GM21717 (cell line): ENCODE measurements at regions not wholly inside any gene's neighbourhood (a gene's known extent, or its start where the extent isn't known, plus 50 kb on each side); places are given as distances from the start of the nearest gene placed in this dataset.
A peak's percentile ranks its signal among the peaks of the same experiment; 100 is the strongest.
"Not testable (repeated sequence)": the region's sequence is repeated elsewhere in the genome, so short reads cannot be mapped to it uniquely, and the experiment has no call there.

ENCODE experiments used
- ATAC-seq: cut with Tn5 transposase; IDR thresholded peaks from one replicate; pipeline ENCODE4 v1.9.1; 2021; ENCODE audit warnings: mild to moderate bottlenecking, moderate library complexity; ENCODE audit not compliant: unreplicated experiment

- ATAC-seq, result no peak
These were observed 389.0 kb upstream of the LMCD1 start for GRCh38 chr3:8112587-8112986.

GRCh38 chr3:8113626-8114025 lies 388.0 kb upstream of the LMCD1 start:
- no peak for ATAC-seq

DNA sequence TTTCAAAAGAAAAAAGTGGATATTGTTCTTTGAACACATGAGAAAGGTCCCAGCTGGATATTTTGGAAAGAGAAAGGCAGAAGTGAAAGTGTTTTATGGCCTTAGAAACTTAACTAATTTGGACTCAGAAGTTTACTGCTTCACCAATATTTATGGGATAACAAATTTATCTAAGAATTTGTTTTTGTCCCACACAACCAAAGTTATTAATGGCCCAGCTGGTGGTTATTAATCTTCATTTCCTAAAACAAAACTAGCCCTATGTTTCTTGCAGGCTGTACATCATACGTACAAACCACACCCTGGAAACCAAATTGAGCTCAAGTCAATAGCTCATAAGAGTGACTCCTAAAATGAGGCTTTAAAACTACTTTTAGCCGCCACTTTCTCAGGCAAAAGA lies 372.9 kb upstream of the LMCD1 start:
- no peak for ATAC-seq

DNA sequence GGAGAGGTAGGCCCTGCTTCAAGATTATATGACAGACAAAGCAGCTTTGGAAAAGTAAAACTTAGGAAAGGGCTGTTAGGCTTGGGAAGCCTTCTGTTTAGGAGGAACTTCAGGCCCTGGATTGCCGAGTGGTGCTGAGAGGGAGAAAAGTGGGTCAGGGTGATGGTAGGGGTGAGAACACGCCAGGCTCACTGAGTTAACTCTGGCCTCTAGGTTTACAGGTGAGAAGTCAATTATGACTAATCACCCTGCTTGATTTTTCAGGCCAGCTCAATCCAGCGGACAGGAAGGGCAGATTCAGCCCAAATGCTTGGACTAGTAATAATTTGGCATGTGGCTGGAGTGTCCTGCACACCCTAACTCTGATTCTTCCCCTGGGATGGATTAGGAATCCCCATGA lies 365.1 kb upstream of the LMCD1 start:
- no peak for ATAC-seq

GRCh38 chr3:8143186-8143585 lies 358.4 kb upstream of the LMCD1 start:
- ATAC-seq, result no peak

DNA sequence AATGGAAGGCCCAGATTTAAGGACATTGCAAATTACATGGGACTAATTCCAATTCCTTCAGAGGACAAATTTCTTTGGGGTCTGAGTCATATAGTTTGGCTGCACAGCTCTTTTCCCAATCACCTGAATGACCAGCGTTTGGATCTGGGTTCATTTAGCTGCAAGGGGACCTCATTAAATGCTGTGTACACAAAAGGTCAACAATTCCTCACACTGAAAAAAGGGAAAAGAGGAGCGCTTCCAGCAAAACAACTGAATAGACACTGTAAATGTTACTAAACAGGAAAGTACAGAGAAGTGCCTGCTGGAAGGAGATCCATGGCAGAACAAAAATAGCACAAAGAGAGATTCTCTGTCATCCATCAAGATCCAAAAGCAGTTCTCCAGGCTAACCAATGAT lies 356.0 kb upstream of the LMCD1 start:
- no peak for ATAC-seq

GRCh38 chr3:8147711-8148110 lies 353.9 kb upstream of the LMCD1 start:
- ATAC-seq, result no peak

GRCh38 chr3:8152821-8153418 lies 348.7 kb upstream of the LMCD1 start:
- no peak for ATAC-seq

DNA sequence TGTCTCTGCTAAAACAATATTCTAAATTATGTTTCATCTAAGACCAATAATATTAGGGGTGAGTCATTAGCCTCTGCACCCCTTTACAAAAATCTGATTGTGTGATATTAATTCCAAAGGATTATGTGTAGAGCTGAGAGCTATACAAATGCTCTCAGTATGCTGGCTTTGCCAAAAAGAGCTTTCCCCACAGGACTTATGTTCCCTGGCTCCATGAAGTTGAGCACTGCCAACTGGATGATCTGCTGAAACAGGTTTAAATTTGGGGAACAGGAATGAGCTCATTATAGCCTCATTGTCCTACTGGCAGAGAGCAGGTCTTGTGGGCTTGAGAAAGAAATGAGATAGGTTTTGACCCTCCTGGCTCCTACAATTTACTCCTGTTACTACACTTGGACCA lies 347.8 kb upstream of the LMCD1 start:
- ATAC-seq, result no peak

- ATAC-seq, result no peak
These were observed 347.0 kb upstream of the LMCD1 start for GRCh38 chr3:8154617-8155016.

DNA sequence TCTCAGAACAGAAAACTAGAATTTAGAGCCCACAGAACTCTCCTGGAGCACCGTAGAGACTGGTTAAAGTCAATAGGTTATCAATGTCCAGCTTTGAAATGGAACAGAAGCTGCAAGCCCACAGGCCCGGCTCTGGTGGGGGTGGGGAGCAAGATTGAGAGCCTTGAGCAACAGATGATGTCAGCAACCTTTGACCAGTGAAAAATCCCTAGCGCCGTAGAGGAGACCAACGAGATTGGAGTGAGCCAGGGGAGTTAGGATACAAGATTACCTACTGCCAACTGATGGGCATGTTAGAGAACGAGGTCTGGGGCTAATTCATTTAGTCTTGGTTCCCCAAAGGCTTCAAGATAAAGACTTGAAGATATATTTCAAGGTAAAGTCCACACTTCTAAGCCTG lies 345.5 kb upstream of the LMCD1 start:
- no peak for ATAC-seq

- no peak for ATAC-seq
These were observed 344.8 kb upstream of the LMCD1 start for GRCh38 chr3:8156831-8157230.

GRCh38 chr3:8157640-8158039 lies 344.0 kb upstream of the LMCD1 start:
- no peak for ATAC-seq

DNA sequence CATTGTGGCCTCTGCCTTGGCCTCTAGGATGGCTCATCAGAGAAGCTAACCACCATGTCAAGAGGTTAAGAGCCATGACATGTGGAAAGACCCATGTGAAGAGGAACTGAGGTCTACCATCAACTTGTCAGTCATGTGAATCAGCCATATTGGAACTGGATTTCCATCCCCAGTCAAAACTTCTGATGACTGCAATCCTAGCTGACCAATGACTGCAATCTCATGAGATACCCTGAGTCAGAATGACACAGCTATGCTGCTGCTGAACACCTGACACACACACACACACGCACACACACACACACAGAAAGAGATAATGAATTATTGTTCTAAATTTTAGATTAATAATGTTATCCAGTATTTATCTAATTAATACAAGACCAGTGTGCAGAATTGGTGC lies 337.5 kb upstream of the LMCD1 start:
- ATAC-seq, result no peak

DNA sequence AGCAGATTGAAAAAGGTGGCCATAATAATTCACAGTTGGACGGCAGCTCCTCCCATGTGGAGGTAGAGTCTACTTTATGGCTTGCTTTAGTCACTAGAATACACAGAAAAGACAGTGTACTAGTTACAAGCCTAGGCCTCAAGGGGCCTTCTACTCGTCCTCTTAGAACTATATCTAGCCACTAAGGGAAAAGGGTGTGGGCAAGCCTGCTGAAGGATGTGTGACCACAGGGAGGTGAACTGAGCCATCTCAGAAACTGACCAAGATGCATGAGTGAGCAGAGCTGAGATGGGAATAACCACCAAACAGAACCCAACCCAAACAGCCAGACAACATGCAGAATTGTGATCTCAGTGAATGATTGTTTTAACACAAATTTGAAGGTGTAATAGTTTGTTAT lies 335.6 kb upstream of the LMCD1 start:
- no peak for ATAC-seq

GRCh38 chr3:8170971-8171508 lies 330.6 kb upstream of the LMCD1 start:
- ATAC-seq, result no peak

DNA sequence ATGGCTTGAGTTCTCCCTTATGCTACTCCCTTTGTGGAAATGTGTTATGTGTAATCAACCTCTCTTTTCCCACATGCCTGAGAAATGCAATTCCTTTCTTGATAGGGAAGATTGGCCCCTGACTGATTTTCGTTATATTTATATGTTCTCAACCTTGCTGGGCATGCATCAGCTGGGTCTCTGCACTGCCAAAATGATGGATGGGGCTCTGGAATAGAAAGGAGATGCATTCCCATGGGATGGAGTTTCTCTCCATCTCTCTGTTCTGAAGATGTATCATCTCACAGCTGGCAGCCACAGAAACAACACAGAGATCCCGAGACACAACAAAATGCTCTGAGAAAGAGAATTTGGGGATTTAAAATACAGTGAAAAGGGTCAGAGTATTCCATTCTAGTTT lies 327.7 kb upstream of the LMCD1 start:
- ATAC-seq, result no peak

DNA sequence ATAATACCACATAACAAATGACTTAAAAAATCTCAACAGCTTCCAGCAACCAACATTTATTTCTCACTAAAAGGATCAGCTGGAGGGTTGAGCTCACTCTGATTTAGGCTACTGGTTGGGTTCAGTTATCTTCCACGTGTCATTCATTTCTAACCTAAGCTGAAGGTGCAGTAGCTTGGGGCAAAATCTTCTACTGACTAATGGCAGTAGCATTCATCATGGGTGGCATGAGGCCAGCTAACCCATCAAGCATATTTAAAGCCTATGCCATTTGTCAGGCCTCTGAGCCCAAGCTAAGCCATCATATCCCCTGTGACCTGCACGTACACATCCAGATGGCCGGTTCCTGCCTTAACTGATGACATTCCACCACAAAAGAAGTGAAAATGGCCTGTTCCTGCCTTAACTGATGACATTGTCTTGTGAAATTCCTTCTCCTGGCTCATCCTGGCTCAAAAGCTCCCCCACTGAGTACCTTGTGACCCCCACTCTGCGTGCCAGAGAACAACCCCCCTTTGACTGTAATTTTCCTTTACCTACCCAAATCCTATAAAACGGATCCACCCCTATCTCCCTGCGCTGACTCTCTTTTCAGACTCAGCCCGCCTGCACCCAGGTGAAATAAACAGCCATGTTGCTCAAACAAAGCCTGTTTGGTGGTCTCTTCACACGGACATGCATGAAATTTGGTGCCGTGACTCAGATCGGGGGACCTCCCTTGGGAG lies 324.7 kb upstream of the LMCD1 start:
- not testable (repeated sequence) for ATAC-seq

DNA sequence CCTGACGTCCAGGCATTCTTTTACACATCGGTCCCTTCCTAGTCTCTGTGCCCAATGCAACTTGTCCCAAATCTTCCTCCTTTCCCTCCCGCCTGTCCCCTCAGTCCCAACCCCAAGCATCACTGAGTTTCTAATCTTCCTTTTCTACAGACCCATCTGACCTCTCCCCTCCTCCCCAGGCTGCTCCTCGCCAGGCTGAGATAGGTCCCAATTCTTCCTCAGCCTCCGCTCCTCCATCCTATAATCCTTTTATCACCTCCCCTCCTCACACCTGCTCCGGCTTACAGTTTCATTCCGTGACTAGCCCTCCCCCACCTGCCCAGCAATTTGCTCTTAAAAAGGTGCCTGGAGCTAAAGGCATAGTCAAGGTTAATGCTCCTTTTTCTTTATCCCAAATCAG lies 323.1 kb upstream of the LMCD1 start:
- not testable (repeated sequence) for ATAC-seq

GRCh38 chr3:8182904-8183303 lies 318.7 kb upstream of the LMCD1 start:
- no peak for ATAC-seq

GRCh38 chr3:8183627-8184026 lies 318.0 kb upstream of the LMCD1 start:
- peak; percentile 89 for ATAC-seq

DNA sequence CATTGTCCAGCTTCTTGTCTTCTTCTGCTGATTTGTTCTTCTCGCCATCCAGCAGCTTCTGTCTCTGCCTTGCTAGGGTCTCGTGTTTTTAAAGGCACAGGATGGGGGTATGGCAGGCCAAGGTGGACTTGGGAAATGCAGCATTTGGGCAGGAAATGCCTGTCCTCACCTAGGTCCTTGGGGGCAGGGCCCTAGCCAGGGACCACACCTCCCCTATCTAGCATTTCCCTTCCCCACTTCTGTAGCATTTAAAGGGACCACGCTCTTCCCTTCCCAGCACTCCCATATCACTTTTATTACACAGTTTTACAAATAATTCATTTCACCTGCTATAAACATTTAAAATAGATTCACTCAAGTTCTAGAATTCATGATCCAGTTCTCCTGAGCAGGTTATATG lies 315.4 kb upstream of the LMCD1 start:
- ATAC-seq, result no peak

DNA sequence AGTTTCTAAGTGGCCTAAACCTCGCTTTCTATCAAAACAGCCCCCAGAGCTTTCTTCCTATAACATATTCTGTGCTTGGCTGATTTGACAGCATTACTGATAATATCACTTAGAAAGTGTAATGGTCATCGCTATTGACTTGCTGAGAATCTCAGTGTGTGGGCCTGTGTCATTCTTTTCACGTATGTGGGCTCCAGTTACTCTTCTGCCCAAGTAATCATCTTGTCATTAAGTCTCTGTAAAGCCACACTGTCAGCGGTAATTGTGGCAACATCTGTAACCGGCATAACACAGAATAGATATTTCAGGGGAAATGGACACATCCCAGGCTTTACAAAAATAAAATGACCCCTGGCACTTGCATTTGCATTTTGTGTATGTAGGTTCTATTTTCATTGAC lies 313.6 kb upstream of the LMCD1 start:
- no peak for ATAC-seq
